IPS DF 4.7 (cell line): ENCODE measurements at regions not wholly inside any gene's neighbourhood (a gene's known extent, or its start where the extent isn't known, plus 50 kb on each side); places are given as distances from the start of the nearest gene placed in this dataset.
"Not testable (repeated sequence)": the region's sequence is repeated elsewhere in the genome, so short reads cannot be mapped to it uniquely, and the experiment has no call there.

Source experiments
- DNase-seq: peaks from one replicate; pipeline ENCODE4 v3.0.0-alpha.2; 2013; ENCODE audit warnings: low spot score; ENCODE audit errors: extremely low read depth

DNA sequence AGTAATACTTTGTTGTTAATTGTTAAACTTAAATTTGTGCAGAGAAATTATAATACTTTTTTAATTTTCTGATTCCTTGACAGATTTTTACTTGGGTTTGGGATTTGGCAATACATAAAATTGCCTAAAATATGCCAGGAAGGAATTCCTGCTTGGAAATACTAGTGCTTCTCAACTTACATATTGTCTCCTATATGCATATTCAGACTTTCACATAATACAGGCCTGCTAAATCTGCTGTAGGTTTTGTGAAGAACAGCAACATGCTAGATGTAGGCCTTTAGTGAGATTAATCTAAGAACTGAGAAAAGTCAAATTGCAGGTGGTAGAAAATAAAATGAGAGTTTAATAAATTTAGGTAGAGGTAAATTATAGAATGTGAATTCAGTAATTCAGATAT is 468.5 kb upstream of the MIS18BP1 start:
- DNase-seq, result no peak

DNA sequence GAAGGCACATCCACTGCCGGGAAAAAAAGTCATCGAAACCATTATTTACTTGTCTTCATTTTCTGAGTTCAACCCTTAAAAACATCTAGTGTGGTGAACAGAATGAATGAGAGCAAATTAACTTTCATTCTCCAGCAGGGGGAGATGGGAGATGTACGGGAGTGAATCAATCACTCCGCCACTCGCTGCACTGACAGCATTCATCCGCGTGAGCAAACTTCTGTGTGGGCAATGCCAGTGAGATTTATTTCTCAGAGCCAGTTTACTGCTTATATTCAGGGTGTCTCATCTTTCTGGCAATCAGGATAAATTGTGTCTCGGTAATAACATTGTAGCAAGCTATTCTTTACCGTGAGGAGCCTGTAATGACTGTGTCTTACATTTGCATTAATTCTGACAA is 463.6 kb upstream of the MIS18BP1 start:
- peak; percentile 2 for DNase-seq

DNA sequence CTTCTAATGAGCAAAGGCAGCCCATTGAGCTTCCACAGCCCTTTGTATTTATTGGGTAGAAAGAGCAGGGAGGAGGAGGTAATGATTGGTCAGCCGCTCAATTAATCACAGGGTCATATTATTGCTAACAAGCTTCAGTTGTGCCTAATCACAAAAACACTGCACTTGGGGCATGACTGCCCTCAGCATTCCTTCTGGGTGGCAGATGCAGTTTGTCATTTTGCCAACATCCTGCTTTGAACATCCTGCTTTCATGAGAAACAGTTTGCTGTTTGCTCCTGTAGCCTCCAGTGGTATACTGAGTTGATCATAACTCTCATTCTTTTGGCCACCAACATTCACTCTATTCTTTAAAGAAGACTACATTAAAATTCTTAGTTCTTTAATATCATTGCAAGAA is 462.9 kb upstream of the MIS18BP1 start:
- DNase-seq, result no peak

DNA sequence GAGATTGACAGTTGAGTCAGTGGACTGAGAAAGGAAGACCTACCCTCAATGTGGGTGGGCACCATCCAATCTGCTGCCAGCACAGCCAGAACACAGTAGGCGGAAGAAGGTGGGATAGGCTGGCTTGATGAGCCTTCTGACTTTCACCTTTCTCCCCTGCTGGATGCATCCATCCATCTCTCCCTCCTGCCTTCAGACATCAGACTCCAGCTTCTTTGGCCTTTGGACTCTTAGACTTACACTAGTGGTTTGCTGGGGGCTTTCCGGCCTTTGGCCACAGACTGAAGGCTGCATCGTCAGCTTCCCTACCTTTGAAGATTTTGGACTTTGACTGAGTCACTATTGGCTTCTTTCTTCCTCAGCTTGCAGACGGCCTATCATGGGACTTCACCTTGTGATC is 456.5 kb upstream of the MIS18BP1 start:
- no peak for DNase-seq

DNA sequence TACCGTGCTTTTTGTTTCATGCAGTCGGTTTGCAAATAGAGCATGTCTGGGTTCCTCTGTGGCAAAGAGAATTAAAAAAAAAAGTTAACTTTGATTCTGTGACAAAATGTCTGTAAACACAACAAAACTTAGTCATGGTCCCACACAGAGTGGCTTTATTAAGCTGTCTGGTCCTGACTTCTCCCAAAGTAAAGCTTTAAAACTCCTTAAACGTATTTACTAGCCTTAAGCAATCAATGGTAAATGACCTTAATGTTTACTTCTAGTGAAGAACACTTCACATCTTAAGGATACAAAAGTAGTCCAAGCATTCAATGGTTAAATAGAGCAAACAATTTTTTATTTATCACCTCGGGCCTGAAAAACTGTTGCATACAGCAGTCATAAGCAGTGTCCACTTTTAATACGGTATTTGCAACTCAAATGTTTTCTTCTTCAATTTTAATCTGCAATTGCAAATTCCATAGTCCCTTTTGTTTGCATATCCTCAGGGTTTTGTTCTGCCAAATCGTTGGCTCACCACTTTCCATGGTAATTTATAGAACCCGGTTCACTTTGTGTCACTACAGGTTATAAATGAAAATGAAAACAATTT is 453.0 kb upstream of the MIS18BP1 start:
- DNase-seq, result no peak

DNA sequence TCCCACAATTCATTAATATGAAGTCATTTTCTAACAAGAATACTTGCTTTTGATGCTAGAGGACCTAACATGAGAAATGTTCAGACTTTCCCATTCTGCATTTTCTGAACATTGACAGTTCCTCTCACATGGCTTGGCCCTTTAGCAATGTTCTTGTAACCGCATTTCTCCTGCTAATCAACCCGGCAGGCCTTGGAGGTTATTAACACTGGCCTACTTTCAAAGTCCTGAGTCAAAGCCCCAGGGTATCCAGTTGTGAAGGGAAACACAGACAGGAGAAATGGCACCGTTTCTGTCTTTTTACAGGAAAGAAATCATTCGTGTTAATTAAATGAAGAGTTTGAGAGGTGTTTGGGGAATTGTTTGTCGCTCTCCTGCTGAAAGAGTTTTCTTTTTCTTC is 446.5 kb upstream of the MIS18BP1 start:
- no peak for DNase-seq

DNA sequence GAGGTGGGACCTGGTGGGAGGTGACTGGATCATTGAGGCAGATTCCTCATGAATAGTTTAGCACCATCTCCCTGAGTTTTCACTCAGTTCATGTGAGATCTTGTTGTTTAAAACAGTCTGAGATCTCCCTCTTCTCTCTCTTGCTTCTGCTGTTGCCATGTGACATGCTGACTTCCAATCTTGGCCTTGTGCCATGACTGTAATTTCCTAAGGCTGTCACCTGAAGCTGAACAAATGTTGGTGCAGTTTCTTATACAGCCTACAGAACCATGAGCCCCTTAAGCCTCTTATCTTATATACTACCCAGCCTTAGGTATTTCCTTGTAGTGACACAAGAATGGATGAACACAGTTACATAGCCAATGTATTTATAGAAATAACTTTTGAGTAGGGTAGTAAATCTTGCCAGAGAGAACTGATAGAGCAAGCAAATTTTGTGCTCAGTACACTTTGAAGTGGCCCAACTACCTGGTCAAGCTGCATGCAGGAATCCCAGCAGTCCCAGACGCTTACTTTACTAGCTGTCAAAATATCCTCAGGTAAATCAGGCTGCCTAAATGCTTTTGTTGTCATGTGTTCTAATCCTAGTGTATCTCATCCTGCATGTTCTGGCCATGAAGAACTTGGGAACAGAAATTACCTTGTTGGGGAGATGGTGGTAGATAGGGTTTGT is 445.6 kb upstream of the MIS18BP1 start:
- no peak for DNase-seq

DNA sequence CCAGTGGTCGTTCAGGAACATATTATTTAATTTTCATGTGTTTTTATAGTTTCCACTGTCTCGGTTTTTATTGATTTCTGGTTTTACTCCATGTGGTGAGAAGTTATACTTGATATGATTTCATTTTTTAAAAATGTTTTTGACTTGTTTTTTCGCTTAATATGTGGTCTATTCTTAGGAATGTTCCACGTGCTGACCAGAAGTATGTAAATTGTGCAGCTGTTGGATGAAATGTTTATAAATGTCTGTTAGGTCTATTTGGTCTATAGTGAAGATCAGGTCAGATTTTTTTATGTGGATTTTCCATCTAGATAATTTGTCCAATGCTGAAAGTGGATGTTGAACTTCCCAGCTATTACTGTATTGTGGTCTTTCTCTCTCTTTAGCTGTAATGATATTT is 433.8 kb upstream of the MIS18BP1 start:
- DNase-seq, result no peak

DNA sequence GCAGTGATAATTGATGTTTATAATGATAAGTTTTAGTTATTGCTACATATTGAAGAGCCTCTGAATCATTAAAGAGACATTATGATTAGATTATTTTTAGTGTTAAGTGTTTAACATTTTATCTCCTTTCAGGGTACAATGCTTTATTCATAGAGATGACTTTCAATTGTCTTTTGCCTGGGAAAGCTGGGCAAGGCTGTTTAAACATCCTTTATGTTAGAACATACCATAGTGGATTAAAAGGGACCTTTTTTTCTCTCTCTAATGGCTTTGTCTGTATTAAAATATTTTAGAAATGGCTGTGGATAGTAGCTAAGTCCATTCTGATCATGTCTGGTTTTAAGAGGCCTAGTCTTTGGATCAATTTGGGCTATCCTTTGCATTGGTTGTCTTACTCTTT is 427.5 kb upstream of the MIS18BP1 start:
- DNase-seq, result no peak

DNA sequence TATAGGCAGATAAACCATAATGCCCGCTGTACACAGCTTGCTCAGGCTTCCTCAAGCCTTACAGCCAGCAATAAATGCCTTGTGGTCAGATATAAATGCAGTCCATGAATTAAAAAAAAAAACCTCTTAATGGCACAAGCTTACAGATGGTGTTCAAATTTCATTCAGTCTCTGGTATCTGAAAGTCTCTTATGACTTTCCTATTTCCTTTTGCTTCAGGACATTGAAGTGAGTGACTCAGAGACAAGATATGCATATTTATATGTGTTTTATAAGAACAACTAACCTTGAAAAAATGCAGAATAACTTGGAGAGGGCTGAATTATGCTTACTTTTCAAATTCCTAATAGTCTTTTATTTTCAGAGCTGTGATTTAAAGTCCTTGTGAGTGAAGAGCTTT is 426.9 kb upstream of the MIS18BP1 start:
- DNase-seq, result no peak

DNA sequence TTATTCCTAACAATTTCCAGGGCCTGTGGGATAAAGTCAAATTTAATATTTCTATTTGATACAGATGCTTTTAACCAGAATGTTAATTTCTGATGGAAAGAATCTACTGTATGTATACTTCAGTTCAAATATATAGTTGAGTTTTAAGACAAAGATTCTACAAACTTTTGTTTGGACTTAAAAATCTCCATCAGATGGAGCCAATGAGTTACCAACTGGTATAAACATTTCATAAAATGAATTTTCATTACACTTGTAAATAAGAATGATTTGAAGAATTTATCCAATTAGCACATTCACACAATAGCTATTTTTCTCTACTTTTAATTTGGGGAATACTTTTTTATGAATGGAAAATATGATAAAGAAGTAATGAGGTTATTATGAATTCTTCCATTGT is 425.2 kb upstream of the MIS18BP1 start:
- DNase-seq, result no peak

DNA sequence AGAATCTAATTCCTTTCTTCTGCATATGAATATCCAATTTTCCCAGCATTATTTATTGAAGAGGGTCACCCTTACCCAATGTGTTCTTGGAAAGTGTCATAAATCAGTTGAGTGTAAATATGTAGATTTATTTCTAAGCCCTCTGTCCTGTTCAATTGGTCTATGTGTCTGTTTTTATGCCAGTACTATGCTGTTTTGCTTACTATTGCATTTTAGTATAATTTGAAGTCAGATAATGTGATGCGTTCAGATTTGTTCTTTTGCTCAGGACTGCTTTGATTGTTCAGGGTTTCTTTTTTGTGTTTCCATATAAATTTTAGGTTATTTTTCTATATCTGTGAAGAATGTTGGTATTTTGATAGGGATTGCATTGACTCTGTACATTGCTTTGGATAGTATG is 420.4 kb upstream of the MIS18BP1 start:
- DNase-seq, result no peak

DNA sequence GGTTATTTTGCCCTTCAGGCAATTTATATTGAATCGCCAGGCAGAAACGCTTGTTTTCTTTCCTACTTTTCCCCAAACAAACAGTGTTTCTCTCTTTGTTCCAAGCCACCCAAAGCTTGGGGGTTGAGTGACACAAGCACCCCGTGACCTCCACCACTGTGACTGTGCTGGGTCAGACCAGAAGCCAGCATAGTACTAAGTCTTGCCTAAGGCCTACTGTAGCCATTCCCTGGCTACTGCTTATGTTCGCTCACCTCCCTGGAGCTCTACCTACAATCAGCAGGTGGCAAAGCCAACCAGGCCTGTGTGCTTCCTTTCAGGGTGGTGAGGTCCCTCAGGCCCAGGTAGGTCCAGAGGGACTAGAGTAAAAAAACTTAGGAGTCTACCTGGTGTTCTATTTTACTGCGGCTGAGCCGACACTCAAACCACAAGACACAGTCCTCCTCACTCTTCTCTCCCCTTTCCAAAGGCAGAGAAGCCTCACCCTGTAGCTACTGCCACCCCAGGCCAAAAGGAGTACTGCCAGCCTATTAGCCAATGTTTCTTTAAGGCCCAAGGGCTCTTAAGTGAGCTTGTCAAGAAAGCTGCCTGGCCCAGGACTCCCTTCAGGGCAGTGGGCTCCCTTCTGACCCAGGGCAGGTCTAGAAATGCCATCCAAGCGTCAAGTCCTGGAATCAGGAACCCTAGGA is 411.8 kb upstream of the MIS18BP1 start:
- peak; percentile 16 for DNase-seq

DNA sequence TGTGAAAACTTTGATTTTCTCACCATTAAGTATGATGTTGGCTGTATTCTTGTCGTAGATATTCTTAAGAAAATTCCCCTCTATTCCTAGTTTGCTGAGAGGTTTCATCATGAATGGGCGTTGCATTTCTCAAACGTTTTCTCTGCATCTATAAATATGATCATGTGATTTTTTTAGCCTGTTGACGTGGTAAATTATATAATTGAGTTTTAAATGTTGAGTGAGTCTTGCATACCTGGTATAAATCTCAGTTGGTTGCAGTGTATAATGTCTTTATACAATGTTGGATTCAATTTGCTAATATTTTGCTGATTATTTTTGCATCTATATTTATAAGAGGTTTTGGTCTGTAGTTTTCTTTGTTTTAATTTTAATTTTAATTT is 405.9 kb upstream of the MIS18BP1 start:
- DNase-seq, result no peak

DNA sequence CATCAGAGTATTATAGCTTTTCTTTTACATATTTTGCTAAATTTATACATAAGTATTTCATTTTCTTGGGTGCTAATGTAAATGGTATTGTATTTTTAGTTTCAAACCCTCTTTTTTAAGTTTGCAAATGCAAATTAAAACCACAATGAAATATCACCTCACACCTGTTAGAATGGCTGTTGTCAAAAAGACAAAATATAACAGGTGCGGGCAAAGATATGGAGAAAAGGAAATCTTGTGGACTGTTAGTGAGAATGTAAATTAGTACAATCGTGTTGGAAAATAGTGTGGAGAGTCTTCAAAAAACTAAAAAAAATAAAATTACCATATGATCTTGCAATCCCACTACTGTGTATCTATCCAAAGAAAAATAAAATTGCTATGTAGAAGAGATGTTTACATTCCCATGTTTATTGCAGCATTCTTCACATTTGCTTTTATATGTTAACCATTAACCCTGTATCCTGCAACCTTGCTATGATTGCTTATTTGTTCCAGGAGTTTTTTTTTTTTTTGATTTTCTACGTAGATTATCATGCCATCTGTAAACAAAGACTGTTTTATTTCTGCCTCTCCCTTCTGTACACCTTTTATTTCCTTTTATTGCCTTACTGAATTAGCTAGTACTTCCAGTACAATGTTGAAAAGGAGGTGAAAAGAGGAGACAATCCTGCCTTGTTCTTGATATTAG is 405.4 kb upstream of the MIS18BP1 start:
- no peak for DNase-seq

DNA sequence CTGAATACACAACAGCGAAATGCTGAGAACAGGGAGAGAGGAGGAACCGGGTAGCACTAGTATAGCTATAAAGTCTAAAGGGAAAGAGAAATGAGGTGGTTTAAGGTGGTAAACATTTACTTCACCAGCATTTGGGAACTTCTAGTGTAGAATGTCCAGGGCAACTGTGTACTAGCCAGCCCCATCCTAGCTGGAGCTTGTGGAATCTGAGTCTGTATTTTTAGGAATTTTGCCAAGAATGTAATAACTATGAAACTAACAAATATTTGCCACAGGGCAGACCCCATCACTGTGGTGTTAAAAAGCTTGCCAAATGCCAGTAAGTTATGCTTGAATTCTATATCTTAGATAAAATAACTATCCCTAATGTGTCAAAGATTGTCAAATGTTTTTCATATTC is 398.9 kb upstream of the MIS18BP1 start:
- DNase-seq, result no peak

DNA sequence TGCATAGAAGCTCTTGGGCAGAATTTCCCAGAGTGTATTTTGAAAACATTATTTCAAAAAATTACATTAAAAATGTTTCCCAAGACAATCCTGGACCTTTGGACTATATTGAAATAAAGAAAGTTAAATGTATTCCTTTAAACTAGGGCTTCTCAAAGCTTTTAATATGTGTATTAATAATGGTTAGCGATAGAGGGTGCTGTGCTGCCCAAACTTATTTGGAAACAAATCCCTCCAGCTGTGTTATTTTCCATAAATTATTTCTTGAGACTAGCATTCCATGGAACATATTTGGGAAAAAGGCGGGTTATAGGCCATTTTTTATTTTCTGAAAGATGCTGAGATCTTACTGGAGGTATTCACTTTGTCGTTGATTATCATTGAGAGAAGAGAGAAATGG is 397.8 kb upstream of the MIS18BP1 start:
- no peak for DNase-seq

DNA sequence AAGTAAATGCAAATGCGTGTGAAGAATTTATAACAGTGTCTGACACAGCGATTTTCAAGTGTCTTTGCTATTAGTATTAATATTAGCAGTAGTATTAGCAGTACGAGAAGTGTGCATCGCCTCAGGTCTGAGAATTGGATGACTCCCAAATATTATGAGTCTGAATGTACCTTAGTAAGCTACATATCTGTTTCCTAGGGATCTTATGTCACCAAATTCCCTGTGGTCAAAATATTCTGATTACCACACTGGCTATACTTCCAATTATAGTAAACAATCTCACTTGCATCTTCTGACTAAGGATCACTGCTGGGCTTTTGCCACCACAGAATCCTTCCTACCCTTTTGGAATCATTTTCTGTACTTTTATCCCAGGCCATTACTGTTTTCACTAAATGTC is 396.0 kb upstream of the MIS18BP1 start:
- no peak for DNase-seq

DNA sequence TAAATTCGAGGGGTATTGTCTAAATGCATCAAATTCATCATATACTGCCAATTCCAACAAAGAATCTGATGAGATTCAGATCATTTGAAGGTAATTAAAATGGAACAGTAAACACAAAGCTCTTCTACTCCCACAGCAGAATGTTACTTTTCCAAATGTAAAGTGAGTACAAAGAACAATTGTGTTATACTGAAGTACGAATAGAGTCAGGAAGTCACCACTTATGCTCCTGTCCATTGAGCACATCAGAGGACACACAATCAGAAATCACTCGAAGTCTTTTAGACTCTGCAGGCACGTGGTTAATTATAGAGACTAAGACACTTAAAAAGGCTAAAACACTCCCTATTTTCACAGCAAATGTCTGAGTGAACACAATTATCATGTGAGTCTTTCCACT is 388.5 kb upstream of the MIS18BP1 start:
- DNase-seq, result no peak

DNA sequence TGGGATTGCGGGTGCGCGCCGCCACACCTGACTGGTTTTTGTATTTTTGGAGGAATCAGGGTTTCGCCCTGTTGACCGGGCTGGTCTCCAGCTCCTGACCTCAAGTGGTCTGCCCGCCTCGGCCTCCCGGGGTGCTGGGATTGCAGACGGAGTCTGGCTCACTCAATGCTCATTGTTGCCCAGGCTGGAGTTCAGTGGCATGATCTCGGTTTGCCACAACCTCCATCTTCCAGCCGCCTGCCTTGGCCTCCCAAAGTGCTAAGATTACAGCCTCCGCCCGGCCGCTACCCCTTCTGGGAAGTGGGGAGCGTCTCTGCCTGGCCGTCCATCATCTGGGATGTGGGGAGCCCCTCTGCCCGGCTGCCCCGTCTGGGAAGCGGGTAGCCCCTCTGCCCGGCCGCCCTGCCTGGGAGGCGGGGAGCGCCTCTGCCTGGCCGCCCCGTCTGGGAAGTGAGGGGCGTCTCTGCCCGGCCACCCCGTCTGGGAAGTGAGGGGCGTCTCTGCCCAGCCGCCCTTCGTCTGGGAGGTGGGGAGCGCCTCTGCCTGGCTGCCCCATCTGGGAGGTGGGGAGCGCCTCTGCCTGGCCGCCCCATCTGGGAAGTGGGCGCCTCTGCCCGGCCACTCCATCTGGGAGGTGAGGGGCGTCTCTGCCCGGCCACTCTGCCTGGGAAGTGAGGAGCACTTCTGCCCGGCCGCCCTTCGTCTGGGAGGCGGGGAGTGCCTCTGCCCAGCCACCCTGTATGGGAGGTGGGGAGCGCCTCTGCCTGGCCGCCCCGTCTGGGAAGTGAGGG is 381.8 kb upstream of the MIS18BP1 start:
- DNase-seq, result not testable (repeated sequence)

DNA sequence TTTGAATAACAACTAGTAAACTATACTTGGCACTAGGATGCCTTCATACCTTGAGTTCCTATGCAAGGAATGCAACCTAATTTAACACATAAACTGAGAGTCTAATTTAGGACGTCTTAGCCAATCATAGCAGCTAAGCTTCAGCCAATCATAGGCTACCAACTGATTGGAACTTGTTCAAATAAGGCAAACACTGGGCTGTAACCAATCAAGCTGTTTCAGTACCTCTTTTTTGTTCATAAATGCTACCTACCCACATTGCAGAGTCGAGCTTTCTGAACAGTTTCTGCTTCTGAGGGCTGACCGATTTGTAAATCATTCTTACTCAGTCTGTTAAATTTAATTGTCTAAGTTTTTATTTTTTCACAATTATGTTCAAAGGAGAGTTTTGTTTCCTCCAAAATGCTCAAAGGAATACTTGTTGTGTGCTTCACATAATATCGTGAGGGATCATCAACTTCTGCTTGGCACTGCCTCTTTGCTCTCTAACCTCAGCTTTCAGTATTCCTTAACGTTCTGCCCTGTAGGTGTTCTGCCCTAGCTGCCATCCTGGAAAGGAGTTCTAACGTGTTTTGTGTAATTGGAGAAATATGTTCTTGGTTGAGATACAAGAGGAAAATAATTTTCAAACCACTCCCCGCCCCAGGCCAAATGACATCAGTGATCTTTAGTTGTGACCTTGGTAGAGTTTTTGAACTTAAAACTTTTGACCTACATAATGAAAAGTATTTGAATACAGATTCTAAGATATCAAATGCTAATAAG is 380.4 kb upstream of the MIS18BP1 start:
- DNase-seq, result no peak
